Spleen (tissue), 11 donors: ENCODE measurements at regions not wholly inside any gene's neighbourhood (a gene's known extent, or its start where the extent isn't known, plus 50 kb on each side); places are given as distances from the start of the nearest gene placed in this dataset.

Source experiments
- DNase-seq: peaks from one replicate; pipeline ENCODE4 v3.0.0-alpha.2; 2020
- H3K27ac ChIP-seq, 8 donors: fragments of 200-600 bp; sonication (generic) in 7 of 8; 1 replicate in 4 of 8; 2 replicates in 4 of 8; pipeline versions ENCODE4 v1.5.0 to v1.8.0; 2016 to 2021; ENCODE audit warnings: inconsistent platforms in 4 of 8, mild to moderate bottlenecking in 4 of 8, moderate library complexity in 1 of 8
- H3K27me3 ChIP-seq, 7 donors: fragments of 200-600 bp; sonication (generic) in 6 of 7; replicated peaks in 1 of 7; 1 replicate in 4 of 7; 2 replicates in 3 of 7; pipeline versions ENCODE4 v1.5.0 to v1.8.0; 2016 to 2021; ENCODE audit warnings: inconsistent platforms in 3 of 7, mild to moderate bottlenecking in 1 of 7
- H3K36me3 ChIP-seq, 6 donors: fragments of 200-600 bp; sonication (generic) in 5 of 6; 1 replicate in 4 of 6; 2 replicates in 2 of 6; pipeline versions ENCODE4 v1.5.0 to v1.8.0; 2016 to 2021; ENCODE audit warnings: inconsistent platforms in 2 of 6
- H3K4me1 ChIP-seq, 6 donors: fragments of 200-600 bp; sonication (generic) in 5 of 6; 1 replicate in 3 of 6; 2 replicates in 3 of 6; pipeline versions ENCODE4 v1.5.0 to v1.8.0; 2016 to 2021; ENCODE audit warnings: inconsistent platforms in 3 of 6
- H3K4me3 ChIP-seq, 8 donors: fragments of 200-600 bp; sonication (generic) in 7 of 8; 1 replicate in 4 of 8; 2 replicates in 4 of 8; pipeline versions ENCODE4 v1.5.0 to v1.8.0; 2016 to 2021; ENCODE audit warnings: inconsistent platforms in 4 of 8, mild to moderate bottlenecking in 4 of 8, moderate library complexity in 2 of 8
- H3K9me3 ChIP-seq, 8 donors: fragments of 200-600 bp; sonication (generic) in 7 of 8; 1 replicate in 4 of 8; 2 replicates in 4 of 8; pipeline versions ENCODE4 v1.5.0 to v1.8.0; 2016 to 2021; ENCODE audit warnings: inconsistent platforms in 4 of 8
- CTCF ChIP-seq, 11 experiments: fragments of 200-600 bp in 7 of 11; fragments of 450-650 bp in 4 of 11; sonication (generic) in 4 of 11; IDR thresholded peaks in 8 of 11; conservative IDR thresholded peaks in 3 of 11; 1 replicate in 7 of 11; 2 replicates in 4 of 11; pipeline versions ENCODE4 v1.4.0 to v1.8.0; 2016 to 2021; ENCODE audit warnings: antibody characterized with exemption in 11 of 11, inconsistent platforms in 4 of 11, mild to moderate bottlenecking in 1 of 11
- POLR2A ChIP-seq, 3 donors: fragments of 450-650 bp; IDR thresholded peaks; one replicate each; pipeline ENCODE4 v1.5.1; 2017; ENCODE audit warnings: antibody characterized with exemption in 3 of 3, mild to moderate bottlenecking in 1 of 3
- POLR2AphosphoS5 ChIP-seq, 3 donors: sonication (generic); formaldehyde crosslinking; IDR thresholded peaks; one replicate each; pipeline ENCODE4 v1.5.1; 2017; ENCODE audit warnings: antibody characterized with exemption in 3 of 3
- WGBS, 5 donors: extraction: QIAGEN DNeasy Blood & Tissue Kit in 3 of 5; methylation state at CpG; one replicate each; pipeline versions ENCODE4 v1.1.5 to v1.1.7; 2013 to 2018; 5-methylcytosine and 5-hydroxymethylcytosine counted together
- intact Hi-C: fragments of 100-400 bp; cut with DNase I; formaldehyde crosslinking; loops from one replicate; pipeline ENCODE4 v1.15.0; 2023; ENCODE audit warnings: low total_unique reads
- donor health status: healthy with polysubstance abuse.
- donor health status: DM: no; HTN: no; CAD: no; lungs with moderate emphysema.
- donor health status: DM: no; HTN: no; CAD: no.
- donor health status: Bipolar disorder and iron deficiency.
- donor health status: healthy.
- donor health status: DM: no; HTN: no; CAD: no.
- donor health status: DM: yes; HTN: yes; CAD: no.

DNA sequence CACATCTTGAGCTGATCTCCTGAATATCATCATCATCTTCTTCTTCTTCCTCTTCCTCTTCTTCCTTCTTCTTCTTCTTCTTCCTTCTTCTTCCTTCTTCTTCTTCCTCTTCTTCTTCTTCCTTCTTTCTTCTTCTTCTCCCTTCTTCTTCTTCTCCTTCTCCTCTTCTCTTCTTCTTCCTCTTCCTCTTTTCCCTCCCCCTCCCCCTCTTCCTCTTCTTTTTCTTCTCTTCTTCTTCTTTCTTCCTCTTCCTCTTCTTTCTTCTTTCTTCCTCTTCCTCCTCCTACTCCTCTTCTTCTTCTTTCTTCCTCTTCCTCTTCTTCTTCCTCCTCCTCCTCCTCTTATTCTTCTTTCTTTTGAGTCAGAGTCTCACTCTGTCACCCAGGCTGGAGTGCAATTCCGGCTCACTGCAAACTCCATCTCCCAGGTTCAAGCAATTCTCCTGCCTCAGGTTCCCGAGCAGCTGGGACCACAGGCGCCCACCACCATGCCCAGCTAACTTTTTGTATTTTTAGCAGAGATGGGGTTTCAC lies 197.9 kb upstream of the NANOGP8 start:
- H3K9me3 ChIP-seq: peaks cover 0 to 29% (median 16%) of the 10 kb centered on the region in 8 donors
- H3K27ac ChIP-seq: no peak overlapping the region
- H3K27me3 ChIP-seq: no peaks in the 10 kb centered on the region
- intact Hi-C loops: loop anchor here (10.0 kb wide), 1 partner anchor 162 kb away; no protein-coding TSS in a partner anchor
- TF ChIP-seq POLR2A (IDR thresholded peaks at IDR 0.05) (no peak), CTCF (IDR thresholded peaks at IDR 0.05 in 8 of 11, conservative IDR thresholded peaks at IDR 0.05 in 3 of 11) (no peak), POLR2AphosphoS5 (IDR thresholded peaks at IDR 0.05) (no peak)
- no peaks in the 10 kb centered on the region for H3K36me3 ChIP-seq
- DNase-seq: no peak
- 91 to 95% (median 93%) methylated on average over 3 of the region's 3 CpGs for WGBS, 5 donors
- no peak overlapping the region for H3K4me3 ChIP-seq
- H3K4me1 ChIP-seq: no peaks in the 10 kb centered on the region

DNA sequence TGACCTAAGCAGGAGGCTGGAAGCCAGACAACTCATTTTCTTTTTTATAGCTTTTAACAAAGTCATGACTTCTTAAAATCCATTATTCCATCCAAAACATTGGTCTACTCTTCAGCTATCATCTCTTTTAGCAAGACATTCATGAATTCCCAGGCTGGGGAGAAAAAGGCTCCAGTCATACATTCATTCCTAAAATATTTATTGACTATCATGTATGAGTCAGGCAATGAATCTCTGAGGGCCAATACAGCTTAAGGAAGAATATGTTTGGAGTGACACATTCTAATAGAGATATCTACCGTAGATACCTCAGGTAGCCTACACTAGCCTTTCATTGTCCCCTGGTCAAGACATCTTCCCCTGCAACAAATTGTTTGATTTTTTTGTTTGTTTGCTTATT lies 196.4 kb upstream of the NANOGP8 start:
- intact Hi-C loops: loop anchor here (10.0 kb wide), 1 partner anchor 163 kb away; no protein-coding TSS in a partner anchor
- Histone ChIP-seq H3K36me3 (no peaks in the 10 kb centered on the region), H3K4me1 (no peaks in the 10 kb centered on the region), H3K9me3 (peaks cover 7 to 44% (median 31%) of the 10 kb centered on the region in 8 donors), H3K4me3 (no peak overlapping the region), H3K27me3 (no peaks in the 10 kb centered on the region), H3K27ac (no peak overlapping the region)
- TF ChIP-seq POLR2A (IDR thresholded peaks at IDR 0.05) (no peak), CTCF (IDR thresholded peaks at IDR 0.05 in 8 of 11, conservative IDR thresholded peaks at IDR 0.05 in 3 of 11) (no peak)
- 96 to 98% (median 97%) methylated on average over 1 of the region's 1 CpG for WGBS, 5 donors
- no peak for DNase-seq

DNA sequence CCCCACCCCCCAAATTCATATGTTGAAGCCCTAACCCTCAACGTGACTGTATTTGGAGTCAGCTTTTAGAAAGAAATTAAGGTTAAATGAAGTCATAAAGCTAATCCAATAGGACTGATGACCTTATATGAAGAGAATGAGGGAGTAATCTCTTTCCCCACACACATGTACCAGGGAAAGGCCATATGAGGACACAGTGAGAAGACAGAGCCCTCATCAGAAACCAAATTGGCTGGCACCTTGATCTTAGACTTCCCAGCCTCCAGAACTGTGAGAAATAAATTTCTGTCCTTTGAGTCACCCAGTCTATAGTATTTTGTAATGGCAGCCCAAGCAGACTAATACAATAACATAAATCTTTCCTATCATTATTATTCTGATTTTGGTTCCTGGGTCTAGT lies 194.7 kb upstream of the NANOGP8 start:
- peaks cover 7 to 57% (median 47%) of the 10 kb centered on the region in 8 donors for H3K9me3 ChIP-seq
- no peak for TF ChIP-seq POLR2A (IDR thresholded peaks at IDR 0.05)
- TF ChIP-seq CTCF (IDR thresholded peaks at IDR 0.05 in 8 of 11, conservative IDR thresholded peaks at IDR 0.05 in 3 of 11): no peak
- TF ChIP-seq POLR2AphosphoS5 (IDR thresholded peaks at IDR 0.05): no peak

DNA sequence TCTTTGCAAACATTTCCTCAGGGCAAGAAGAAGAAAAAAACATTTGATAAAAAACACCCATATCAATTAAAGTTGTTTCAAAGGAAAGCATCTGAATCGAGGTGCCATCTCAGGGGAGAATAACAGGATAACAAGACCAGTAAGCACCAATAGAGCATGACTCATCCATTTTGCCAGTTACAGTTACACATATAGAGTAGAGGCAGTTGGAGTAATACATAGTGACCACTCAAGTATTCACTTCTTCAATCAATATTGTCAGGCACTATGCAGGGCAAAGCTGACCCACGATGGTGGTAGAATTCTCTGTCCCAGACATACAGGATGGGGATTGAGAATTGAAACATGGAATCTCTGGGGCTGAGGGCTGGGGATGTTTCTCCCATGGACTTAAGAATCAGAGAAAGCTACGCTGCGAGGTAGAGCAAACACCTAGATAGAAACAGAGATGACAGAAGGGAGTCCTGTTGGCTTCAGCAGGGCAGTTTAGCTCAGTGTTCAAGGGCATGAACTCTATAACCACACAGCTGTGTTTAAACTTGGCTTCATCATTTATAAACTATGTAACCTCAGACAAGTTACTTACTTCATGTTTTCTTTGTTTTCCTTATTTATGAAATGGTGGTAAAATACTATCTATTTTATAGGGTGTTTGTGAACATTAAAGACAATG lies 186.4 kb upstream of the NANOGP8 start:
- Histone ChIP-seq H3K4me1 (no peaks in the 10 kb centered on the region), H3K27me3 (no peaks in the 10 kb centered on the region), H3K4me3 (no peak overlapping the region), H3K27ac (no peak overlapping the region), H3K9me3 (peaks cover 0 to 37% (median 23%) of the 10 kb centered on the region in 8 donors), H3K36me3 (no peaks in the 10 kb centered on the region)
- intact Hi-C loops: no loop called here
- no peak for DNase-seq
- 72 to 91% (median 83%) methylated on average over 4 of the region's 4 CpGs for WGBS, 5 donors
- TF ChIP-seq CTCF (IDR thresholded peaks at IDR 0.05 in 8 of 11, conservative IDR thresholded peaks at IDR 0.05 in 3 of 11): no peak
- TF ChIP-seq POLR2A (IDR thresholded peaks at IDR 0.05): no peak
- TF ChIP-seq POLR2AphosphoS5 (IDR thresholded peaks at IDR 0.05): no peak

More for the DNA sequence above, 194.7 kb upstream of the NANOGP8 start:
- Histone ChIP-seq H3K36me3 (no peaks in the 10 kb centered on the region), H3K27me3 (no peaks in the 10 kb centered on the region), H3K4me3 (no peak overlapping the region), H3K4me1 (no peaks in the 10 kb centered on the region), H3K27ac (no peak overlapping the region)
- DNase-seq: no peak
- intact Hi-C loops: loop anchor here (10.0 kb wide), 1 partner anchor 165 kb away; no protein-coding TSS in a partner anchor
- WGBS, 5 donors: 67 to 92% (median 84%) methylated on average over 1 of the region's 1 CpG
